OCI-LY3 (cell line): ENCODE measurements at regions not wholly inside any gene's neighbourhood (a gene's known extent, or its start where the extent isn't known, plus 50 kb on each side); places are given as distances from the start of the nearest gene placed in this dataset.
"Not testable (repeated sequence)": the region's sequence is repeated elsewhere in the genome, so short reads cannot be mapped to it uniquely, and the experiment has no call there.

Experiments used
- H2AFZ ChIP-seq: fragments of 200-600, 300-600 bp; shearing (Covaris generic); 2 replicates; pipeline ENCODE4 v1.6.0; 2014; ENCODE audit warnings: antibody characterized with exemption, low read depth, low read length
- H3K27ac ChIP-seq: fragments of 200-600, 300-600 bp; sonication (generic); 2 replicates; pipeline ENCODE4 v1.5.1; 2014; ENCODE audit warnings: mild to moderate bottlenecking, low read length, moderate library complexity, mixed read lengths
- H3K27me3 ChIP-seq: fragments of 200-600, 300-600 bp; sonication (generic); 2 replicates; pipeline ENCODE4 v1.6.1; 2014; ENCODE audit warnings: low read depth, low read length, mixed read lengths
- H3K36me3 ChIP-seq: fragments of 200-600, 300-600 bp; sonication (generic); replicated peaks from 2 replicates; pipeline ENCODE3; 2014; ENCODE audit warnings: low read depth, low read length, mixed read lengths
- H3K4me1 ChIP-seq: fragments of 300-600, 200-600 bp; sonication (generic); 2 replicates; pipeline ENCODE4 v1.6.1; 2014; ENCODE audit warnings: low read length, mixed read lengths
- H3K4me2 ChIP-seq: fragments of 200-600, 300-600 bp; sonication (generic); 2 replicates; pipeline ENCODE4 v1.6.1; 2014; ENCODE audit warnings: low read length, mixed read lengths
- H3K4me3 ChIP-seq: fragments of 300-600, 200-600 bp; sonication (generic); 2 replicates; pipeline ENCODE4 v1.5.1; 2014; ENCODE audit warnings: antibody characterized with exemption, mild to moderate bottlenecking, low read length, moderate library complexity
- H3K79me2 ChIP-seq: fragments of 300-600, 200-600 bp; shearing (Covaris generic); 2 replicates; pipeline ENCODE4 v1.6.1; 2014; ENCODE audit warnings: mild to moderate bottlenecking, low read length, mixed read lengths
- H3K9ac ChIP-seq: fragments of 300-600, 200-600 bp; shearing (Covaris generic); 2 replicates; pipeline ENCODE4 v1.6.0; 2014; ENCODE audit warnings: mild to moderate bottlenecking, low read length, moderate library complexity
- H3K9me3 ChIP-seq: fragments of 200-600, 300-600 bp; shearing (Covaris generic); 2 replicates; pipeline ENCODE4 v1.6.1; 2014; ENCODE audit warnings: low read length, mixed read lengths; ENCODE audit not compliant: insufficient read depth
- H4K20me1 ChIP-seq: fragments of 200-600, 300-600 bp; sonication (generic); 2 replicates; pipeline ENCODE4 v1.6.1; 2016; ENCODE audit warnings: low read length, mixed read lengths; ENCODE audit not compliant: insufficient read depth
- EZH2phosphoT487 ChIP-seq: fragments of 200-600 bp; shearing (Covaris generic); IDR thresholded peaks from 2 replicates; pipeline ENCODE4 v1.6.1; 2018; ENCODE audit warnings: antibody characterized with exemption, mixed run types, low read depth
- TF ChIP-seq, protein P1 (sequence below): fragments of 200-600, 300-600 bp; sonication (generic); IDR thresholded peaks from 2 replicates; pipeline ENCODE4 v1.5.1; 2014; ENCODE audit warnings: antibody characterized with exemption, low read length, low read depth

DNA sequence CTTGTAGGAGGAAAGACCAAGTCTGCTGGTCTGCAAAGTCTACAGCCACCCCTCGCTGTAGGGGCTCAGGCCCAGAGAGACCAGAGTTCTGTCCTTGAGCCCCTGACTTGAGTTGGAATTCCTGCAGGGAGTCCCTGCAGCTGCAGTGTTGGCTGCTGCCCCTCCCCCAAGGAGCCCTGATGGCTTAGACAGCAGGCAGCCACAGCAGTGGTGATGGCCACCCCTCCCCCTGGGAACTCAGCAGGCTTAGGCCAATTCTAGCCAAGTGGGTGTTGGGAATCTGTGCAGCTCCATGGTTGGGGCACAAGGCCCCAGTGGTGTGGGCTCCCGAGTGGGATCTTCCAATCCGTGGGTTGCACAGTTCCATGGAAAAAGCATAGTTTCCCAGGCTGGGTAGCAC, 345.4 kb downstream of the CD109 start:
- TF ChIP-seq, protein P1, sequence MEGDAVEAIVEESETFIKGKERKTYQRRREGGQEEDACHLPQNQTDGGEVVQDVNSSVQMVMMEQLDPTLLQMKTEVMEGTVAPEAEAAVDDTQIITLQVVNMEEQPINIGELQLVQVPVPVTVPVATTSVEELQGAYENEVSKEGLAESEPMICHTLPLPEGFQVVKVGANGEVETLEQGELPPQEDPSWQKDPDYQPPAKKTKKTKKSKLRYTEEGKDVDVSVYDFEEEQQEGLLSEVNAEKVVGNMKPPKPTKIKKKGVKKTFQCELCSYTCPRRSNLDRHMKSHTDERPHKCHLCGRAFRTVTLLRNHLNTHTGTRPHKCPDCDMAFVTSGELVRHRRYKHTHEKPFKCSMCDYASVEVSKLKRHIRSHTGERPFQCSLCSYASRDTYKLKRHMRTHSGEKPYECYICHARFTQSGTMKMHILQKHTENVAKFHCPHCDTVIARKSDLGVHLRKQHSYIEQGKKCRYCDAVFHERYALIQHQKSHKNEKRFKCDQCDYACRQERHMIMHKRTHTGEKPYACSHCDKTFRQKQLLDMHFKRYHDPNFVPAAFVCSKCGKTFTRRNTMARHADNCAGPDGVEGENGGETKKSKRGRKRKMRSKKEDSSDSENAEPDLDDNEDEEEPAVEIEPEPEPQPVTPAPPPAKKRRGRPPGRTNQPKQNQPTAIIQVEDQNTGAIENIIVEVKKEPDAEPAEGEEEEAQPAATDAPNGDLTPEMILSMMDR = no peak
- no peak for TF ChIP-seq EZH2phosphoT487

DNA sequence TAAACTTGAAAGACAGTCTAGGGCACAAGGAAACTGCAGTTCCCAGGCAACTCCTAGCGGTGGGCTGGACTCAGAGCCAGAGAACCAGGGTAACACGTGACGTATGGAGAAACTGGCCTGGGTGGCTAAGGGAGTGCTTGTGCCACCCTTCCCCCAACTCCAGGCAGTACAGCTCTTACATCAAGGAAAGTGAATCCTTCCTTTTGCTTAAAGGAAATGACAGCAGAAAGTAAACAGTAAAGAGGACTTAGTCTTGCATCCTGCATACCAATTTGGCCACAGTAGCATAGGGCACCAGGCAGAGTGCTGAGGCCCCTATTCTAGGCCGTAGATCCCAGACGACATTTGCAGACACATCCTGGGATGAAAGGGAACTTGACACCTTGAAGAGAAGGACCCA, 322.8 kb downstream of the CD109 start:
- H3K79me2 ChIP-seq = no peaks in the 10 kb centered on the region
- H3K4me2 ChIP-seq = no peak overlapping the region
- H3K27me3 ChIP-seq = no peaks in the 10 kb centered on the region
- H3K36me3 ChIP-seq = no peaks in the 10 kb centered on the region
- H3K9ac ChIP-seq = no peak overlapping the region
- TF ChIP-seq, protein P1 = no peak
- TF ChIP-seq EZH2phosphoT487 = no peak
- H3K9me3 ChIP-seq = no peaks in the 10 kb centered on the region
- H3K4me3 ChIP-seq = no peak overlapping the region
- no peak overlapping the region for H3K27ac ChIP-seq
- H3K4me1 ChIP-seq = no peaks in the 10 kb centered on the region
- no peak overlapping the region for H2AFZ ChIP-seq
- no peaks in the 10 kb centered on the region for H4K20me1 ChIP-seq

More for the DNA sequence above, 345.4 kb downstream of the CD109 start:
- H3K27me3 ChIP-seq = no peaks in the 10 kb centered on the region
- H3K4me1 ChIP-seq = no peaks in the 10 kb centered on the region
- no peaks in the 10 kb centered on the region for H3K36me3 ChIP-seq
- no peaks in the 10 kb centered on the region for H4K20me1 ChIP-seq
- no peak overlapping the region for H3K27ac ChIP-seq
- no peak overlapping the region for H3K9ac ChIP-seq
- H3K4me3 ChIP-seq = no peak overlapping the region
- H2AFZ ChIP-seq = no peak overlapping the region
- no peak overlapping the region for H3K4me2 ChIP-seq
- H3K9me3 ChIP-seq = no peaks in the 10 kb centered on the region
- H3K79me2 ChIP-seq = no peaks in the 10 kb centered on the region

DNA sequence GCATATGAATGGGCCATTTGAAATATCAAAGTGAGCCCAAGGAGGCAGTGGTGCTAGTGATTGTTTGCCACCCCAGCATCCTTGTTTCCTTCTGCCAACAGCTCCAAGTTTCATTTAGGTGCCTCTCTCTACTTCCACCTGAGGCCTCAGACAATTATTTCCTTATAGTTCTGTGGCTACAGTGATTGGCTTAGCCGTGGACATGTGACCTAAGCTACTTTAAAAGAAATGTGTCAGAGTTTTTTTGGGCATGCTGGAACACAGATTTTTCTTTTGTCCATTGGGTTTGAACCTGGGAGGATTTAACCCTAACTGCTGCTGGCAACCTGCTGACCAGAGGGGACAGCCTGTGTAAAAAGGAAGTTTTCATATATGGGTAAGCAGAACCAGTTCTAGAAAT, 319.4 kb downstream of the CD109 start:
- Histone ChIP-seq H4K20me1 (no peaks in the 10 kb centered on the region), H3K79me2 (no peaks in the 10 kb centered on the region), H3K4me1 (no peaks in the 10 kb centered on the region), H2AFZ (no peak overlapping the region), H3K9me3 (no peaks in the 10 kb centered on the region), H3K27me3 (no peaks in the 10 kb centered on the region), H3K4me3 (no peak overlapping the region), H3K4me2 (no peak overlapping the region), H3K9ac (no peak overlapping the region), H3K36me3 (no peaks in the 10 kb centered on the region), H3K27ac (no peak overlapping the region)
- TF ChIP-seq EZH2phosphoT487 = no peak
- TF ChIP-seq, protein P1 = no peak

DNA sequence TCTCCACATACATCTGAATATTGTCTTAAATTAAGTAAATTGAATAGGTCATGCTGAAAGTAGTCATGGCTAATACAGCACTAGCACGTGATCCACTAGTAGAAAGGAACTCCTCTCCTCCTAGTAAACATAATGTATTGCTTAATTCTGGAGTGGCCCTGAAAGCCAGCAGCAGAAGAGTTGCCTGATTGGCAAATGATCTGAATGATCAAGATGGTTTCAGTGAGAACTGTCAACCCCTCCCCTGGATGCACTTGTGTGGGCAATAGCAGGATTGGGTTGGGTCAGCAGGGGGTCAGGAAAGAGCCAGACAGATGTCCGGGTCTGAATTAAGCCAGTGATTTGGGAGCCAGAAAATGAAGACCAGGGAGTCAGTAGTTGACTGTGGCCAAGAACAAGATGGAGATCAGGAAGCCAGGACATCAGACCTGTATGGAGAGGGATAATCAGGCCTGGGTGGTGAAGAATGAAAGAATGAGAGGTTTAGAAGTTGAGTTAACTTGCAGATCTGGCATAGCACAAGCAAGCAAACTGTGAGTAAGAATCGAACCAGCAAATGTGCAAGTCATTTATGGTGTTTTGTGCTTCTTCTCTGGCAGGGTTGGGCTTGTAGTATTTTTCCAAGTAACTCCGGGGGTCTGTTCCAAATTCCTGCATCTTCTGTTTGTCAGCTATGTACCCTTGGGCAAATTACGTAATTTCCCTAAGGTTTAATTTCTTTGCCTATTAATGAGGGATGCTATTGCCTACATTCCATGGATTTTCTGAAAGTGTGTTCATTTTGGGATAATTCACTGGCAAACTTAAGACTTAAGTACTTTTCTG, 304.9 kb downstream of the CD109 start:
- no peak overlapping the region for H3K27ac ChIP-seq
- no peaks in the 10 kb centered on the region for H3K27me3 ChIP-seq
- H4K20me1 ChIP-seq = no peaks in the 10 kb centered on the region
- H3K9me3 ChIP-seq = no peaks in the 10 kb centered on the region
- H3K4me1 ChIP-seq = no peaks in the 10 kb centered on the region
- H3K4me2 ChIP-seq = no peak overlapping the region
- TF ChIP-seq, protein P1 = no peak
- TF ChIP-seq EZH2phosphoT487 = no peak
- no peaks in the 10 kb centered on the region for H3K36me3 ChIP-seq
- H3K4me3 ChIP-seq = no peak overlapping the region
- H3K9ac ChIP-seq = no peak overlapping the region
- no peak overlapping the region for H2AFZ ChIP-seq
- no peaks in the 10 kb centered on the region for H3K79me2 ChIP-seq

DNA sequence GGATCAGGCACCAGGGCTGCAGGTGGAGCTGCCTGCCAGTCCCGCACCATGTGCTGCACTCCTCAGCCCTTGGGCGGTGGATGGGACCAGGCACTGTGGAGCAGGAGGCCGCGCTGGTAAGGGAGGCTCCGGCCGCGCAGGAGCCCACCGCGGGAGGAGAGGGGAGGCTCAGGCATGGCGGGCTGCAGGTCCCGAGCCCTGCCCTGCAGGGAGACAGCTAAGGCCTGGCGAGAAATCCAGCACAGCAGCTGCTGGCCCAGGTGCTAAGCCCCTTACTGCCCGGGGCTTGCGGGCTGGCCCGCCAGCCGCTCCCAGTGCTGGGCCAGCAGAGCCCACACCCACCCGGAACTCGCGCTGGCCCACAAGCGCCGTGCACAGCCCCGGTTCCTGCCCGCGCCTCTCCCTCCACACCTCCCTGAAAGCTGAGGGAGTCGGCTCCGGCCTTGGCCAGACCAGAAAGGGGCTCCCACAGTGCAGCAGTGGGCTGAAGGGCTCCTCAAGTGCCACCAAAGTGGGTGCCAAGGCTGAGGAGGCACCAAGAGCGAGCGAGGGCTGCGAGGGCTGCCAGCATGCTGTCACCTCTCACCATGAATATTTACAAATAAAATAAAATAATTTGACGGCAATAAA, 294.7 kb downstream of the CD109 start:
- H3K9me3 ChIP-seq, H3K79me2 ChIP-seq, H3K9ac ChIP-seq, H3K4me1 ChIP-seq, H3K4me2 ChIP-seq, H3K36me3 ChIP-seq, H4K20me1 ChIP-seq, H3K27ac ChIP-seq, H2AFZ ChIP-seq, H3K27me3 ChIP-seq, H3K4me3 ChIP-seq: not testable (repeated sequence)
